ENCODE measurements at regions not wholly inside any gene's neighbourhood (a gene's known extent, or its start where the extent isn't known, plus 50 kb on each side); places are given as distances from the start of the nearest gene placed in this dataset.

DNA sequence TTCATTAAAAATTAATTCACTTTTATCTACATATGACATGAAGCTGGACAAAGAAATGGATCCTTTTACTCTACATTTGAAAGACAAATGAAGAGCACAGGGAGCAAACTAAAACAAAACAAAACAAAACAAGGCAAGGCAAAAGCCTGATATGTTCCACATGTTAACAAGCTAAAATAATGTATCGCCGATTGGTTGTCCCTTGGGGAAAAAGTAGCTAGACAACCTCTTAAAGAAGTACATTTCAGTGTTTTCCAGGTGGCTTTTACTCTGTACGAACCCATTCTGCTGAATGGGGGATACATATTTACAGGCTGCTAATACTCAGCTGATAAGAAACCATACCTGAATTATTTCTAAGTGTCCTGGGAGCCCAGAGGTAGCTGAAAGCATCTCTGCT lies 493.0 kb upstream of the TBL1XR1 start:
- TF ChIP-seq, protein P1, sequence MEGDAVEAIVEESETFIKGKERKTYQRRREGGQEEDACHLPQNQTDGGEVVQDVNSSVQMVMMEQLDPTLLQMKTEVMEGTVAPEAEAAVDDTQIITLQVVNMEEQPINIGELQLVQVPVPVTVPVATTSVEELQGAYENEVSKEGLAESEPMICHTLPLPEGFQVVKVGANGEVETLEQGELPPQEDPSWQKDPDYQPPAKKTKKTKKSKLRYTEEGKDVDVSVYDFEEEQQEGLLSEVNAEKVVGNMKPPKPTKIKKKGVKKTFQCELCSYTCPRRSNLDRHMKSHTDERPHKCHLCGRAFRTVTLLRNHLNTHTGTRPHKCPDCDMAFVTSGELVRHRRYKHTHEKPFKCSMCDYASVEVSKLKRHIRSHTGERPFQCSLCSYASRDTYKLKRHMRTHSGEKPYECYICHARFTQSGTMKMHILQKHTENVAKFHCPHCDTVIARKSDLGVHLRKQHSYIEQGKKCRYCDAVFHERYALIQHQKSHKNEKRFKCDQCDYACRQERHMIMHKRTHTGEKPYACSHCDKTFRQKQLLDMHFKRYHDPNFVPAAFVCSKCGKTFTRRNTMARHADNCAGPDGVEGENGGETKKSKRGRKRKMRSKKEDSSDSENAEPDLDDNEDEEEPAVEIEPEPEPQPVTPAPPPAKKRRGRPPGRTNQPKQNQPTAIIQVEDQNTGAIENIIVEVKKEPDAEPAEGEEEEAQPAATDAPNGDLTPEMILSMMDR (IDR thresholded peaks at IDR 0.05), result no peak
- TF ChIP-seq POLR2A (IDR thresholded peaks at IDR 0.05), result no peak
